ENCODE measurements at regions not wholly inside any gene's neighbourhood (a gene's known extent, or its start where the extent isn't known, plus 50 kb on each side); places are given as distances from the start of the nearest gene placed in this dataset.

DNA sequence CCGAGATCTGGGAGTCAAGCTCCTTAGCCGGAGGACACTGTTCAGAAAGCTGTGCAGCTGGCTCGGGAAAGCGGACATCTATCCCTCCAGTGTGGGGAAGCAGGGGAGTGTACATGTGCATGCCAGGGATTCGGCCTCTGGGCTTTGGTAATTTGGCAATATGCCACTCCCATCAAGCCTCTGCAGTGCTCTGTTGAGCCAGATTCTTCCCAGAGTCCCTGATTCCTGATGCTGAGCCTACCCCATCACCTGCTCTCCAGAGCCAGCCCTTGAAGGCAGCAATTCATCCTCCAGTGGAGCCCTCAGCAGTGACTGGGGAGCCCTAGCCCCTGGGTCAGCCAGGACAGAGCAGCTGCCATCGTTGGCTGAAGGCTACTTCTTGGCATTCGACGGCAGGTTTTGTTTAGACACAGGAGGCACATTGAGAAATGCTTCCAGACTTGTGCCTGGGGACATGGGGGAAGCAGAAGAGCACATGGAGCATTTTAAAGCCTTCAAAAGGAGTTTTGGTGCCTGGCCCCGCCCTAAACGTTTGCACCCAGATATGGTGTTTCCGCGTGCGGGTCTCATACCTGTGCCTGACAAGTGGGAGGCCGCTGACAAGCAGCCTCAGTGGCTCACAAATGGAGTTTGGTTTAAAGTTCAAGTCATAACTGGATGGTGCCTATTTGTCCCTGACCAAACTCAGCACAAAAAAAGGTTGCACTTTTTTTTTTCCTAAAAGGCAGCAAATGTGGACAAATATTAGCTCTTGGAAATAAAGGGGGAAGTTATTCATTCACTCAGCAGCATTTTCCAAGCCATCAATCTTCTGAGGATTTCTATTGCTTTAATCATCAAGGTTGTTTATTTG lies 272.8 kb downstream of the CYRIA start:
- Mint-ChIP-seq H3K27me3 (ENCODE audit: low read depth) (0 out of 2 replicates have a peak, but pooled peaks cover 2% of the 10 kb centered on the region), H3K4me1 (no peaks in the 10 kb centered on the region), H3K27ac (0 out of 7 replicates have a peak overlapping the region, but pooled peaks of 1 of the 3 experiments have one; percentile 20), H3K36me3 (ENCODE audit: insufficient read depth in 1 of 3, low read depth in 3 of 3) (no peaks in the 10 kb centered on the region), H3K4me3 (no peak overlapping the region), H3K9me3 (no peaks in the 10 kb centered on the region)
- WGBS (ENCODE audit: extremely low coverage, insufficient read length, low lambda C conversion rate) = no CpG with 5 or more reads among the region's 14 CpGs
- H2BK20ac ChIP-seq (ENCODE audit: low read depth, low read length, poor library complexity, severe bottlenecking) = no peak overlapping the region
- no peak overlapping the region for H3K4me2 ChIP-seq (ENCODE audit: insufficient read depth, insufficient read length, low read length)
- no peaks in the 10 kb centered on the region for H3K27me3 ChIP-seq (ENCODE audit: insufficient read depth, low read length)
- H4K5ac ChIP-seq (ENCODE audit: insufficient read length, low read depth, low read length) = no peak overlapping the region
- H2BK12ac ChIP-seq (ENCODE audit: insufficient read length, low read depth, low read length) = no peak overlapping the region
- H4K20me1 ChIP-seq (ENCODE audit: control insufficient read depth, insufficient read depth, insufficient read length) = no peaks in the 10 kb centered on the region
- no peak overlapping the region for H4K8ac ChIP-seq (replicated peaks; ENCODE audit: insufficient read length, low read depth, low read length)
- no peaks in the 10 kb centered on the region for H3K9me3 ChIP-seq (ENCODE audit: control insufficient read depth, low read depth, low read length)
- no peak overlapping the region for H2AFZ ChIP-seq (ENCODE audit: low read length)
- H3K56ac ChIP-seq (ENCODE audit: insufficient read length, low read depth, low read length) = no peak overlapping the region
- H3K4ac ChIP-seq (ENCODE audit: low read depth, low read length) = no peak overlapping the region
- DNase-seq = no peak
- H3K79me1 ChIP-seq (ENCODE audit: insufficient read depth, low read depth, low read length, poor library complexity, severe bottlenecking) = no peaks in the 10 kb centered on the region
- no peak overlapping the region for H2AK5ac ChIP-seq (ENCODE audit: insufficient read length, low read length)
- H3K79me2 ChIP-seq (ENCODE audit: insufficient read depth, low read length) = no peaks in the 10 kb centered on the region
- TF ChIP-seq, protein P1, sequence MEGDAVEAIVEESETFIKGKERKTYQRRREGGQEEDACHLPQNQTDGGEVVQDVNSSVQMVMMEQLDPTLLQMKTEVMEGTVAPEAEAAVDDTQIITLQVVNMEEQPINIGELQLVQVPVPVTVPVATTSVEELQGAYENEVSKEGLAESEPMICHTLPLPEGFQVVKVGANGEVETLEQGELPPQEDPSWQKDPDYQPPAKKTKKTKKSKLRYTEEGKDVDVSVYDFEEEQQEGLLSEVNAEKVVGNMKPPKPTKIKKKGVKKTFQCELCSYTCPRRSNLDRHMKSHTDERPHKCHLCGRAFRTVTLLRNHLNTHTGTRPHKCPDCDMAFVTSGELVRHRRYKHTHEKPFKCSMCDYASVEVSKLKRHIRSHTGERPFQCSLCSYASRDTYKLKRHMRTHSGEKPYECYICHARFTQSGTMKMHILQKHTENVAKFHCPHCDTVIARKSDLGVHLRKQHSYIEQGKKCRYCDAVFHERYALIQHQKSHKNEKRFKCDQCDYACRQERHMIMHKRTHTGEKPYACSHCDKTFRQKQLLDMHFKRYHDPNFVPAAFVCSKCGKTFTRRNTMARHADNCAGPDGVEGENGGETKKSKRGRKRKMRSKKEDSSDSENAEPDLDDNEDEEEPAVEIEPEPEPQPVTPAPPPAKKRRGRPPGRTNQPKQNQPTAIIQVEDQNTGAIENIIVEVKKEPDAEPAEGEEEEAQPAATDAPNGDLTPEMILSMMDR (conservative IDR thresholded peaks at IDR 0.05) = no peak
- H3K27ac ChIP-seq (ENCODE audit: insufficient read length, low read depth, low read length) = no peak overlapping the region
- no peak overlapping the region for H3K14ac ChIP-seq (ENCODE audit: insufficient read depth, low read length)
- H3K23me2 ChIP-seq (ENCODE audit: insufficient read length, low read depth, low read length, poor library complexity, severe bottlenecking) = no peaks in the 10 kb centered on the region
- H2BK5ac ChIP-seq (ENCODE audit: insufficient read length, low read length) = no peak overlapping the region
- H3K18ac ChIP-seq (ENCODE audit: insufficient read length, low read depth, low read length) = no peak overlapping the region
- H3K9ac ChIP-seq (ENCODE audit: extremely low read depth, insufficient read length, low read length) = no peak overlapping the region
- H4K91ac ChIP-seq (ENCODE audit: insufficient read length, low read depth, low read length) = no peak overlapping the region
- H2BK120ac ChIP-seq (ENCODE audit: low read depth, low read length, poor library complexity, severe bottlenecking) = no peak overlapping the region
- H3K4me1 ChIP-seq (ENCODE audit: insufficient read depth, low read length) = no peaks in the 10 kb centered on the region
- H3K23ac ChIP-seq (ENCODE audit: insufficient read length, low read depth, low read length) = no peak overlapping the region
- H2BK15ac ChIP-seq (ENCODE audit: low read depth, low read length) = no peak overlapping the region
- no peak overlapping the region for H3T11ph ChIP-seq (ENCODE audit: low read length)

Data from H9 (cell line).